NT2/D1 (cell line): ENCODE measurements at regions not wholly inside any gene's neighbourhood (a gene's known extent, or its start where the extent isn't known, plus 50 kb on each side); places are given as distances from the start of the nearest gene placed in this dataset.

Experiments
- SUZ12 ChIP-seq: IDR thresholded peaks from 2 replicates; pipeline ENCODE4 v1.6.1; 2011; ENCODE audit not compliant: insufficient read length, insufficient read depth; ENCODE audit errors: extremely low read depth
- YY1 ChIP-seq: IDR thresholded peaks from 2 replicates; pipeline ENCODE4 v1.6.1; 2011; ENCODE audit not compliant: insufficient read length, insufficient read depth
- ZNF274 ChIP-seq: IDR thresholded peaks from 2 replicates; pipeline ENCODE4 v1.6.1; 2011; ENCODE audit warnings: mild to moderate bottlenecking, low read depth, low read length

- TF ChIP-seq YY1 = no peak
- TF ChIP-seq SUZ12 = no peak
- no peak for TF ChIP-seq ZNF274
These were observed 74.2 kb downstream of the CHRNA1 start for GRCh38 chr2:174690026-174690425.
